ENCODE measurements at regions not wholly inside any gene's neighbourhood (a gene's known extent, or its start where the extent isn't known, plus 50 kb on each side); places are given as distances from the start of the nearest gene placed in this dataset.
A peak's percentile ranks its signal among the peaks of the same experiment; 100 is the strongest.

- no peaks in the 10 kb centered on the region for H3F3A ChIP-seq (replicated peaks; ENCODE audit: insufficient read depth)
- H3K4me2 ChIP-seq = no peak overlapping the region
- H3K4me1 ChIP-seq (ENCODE audit: control insufficient read depth in 1 of 2, insufficient read depth in 2 of 2, low read depth in 1 of 2, low read length in 1 of 2) = no peaks in the 10 kb centered on the region
- no peak overlapping the region for H3K27ac ChIP-seq (ENCODE audit: low read depth in 2 of 2, low read length in 1 of 2)
- ChIA-PET POLR2A (no interaction called here), CTCF (no interaction called here)
- H4K20me1 ChIP-seq (ENCODE audit: insufficient read depth) = no peaks in the 10 kb centered on the region
- TF ChIP-seq GABPA (IDR thresholded peaks at IDR 0.05; ENCODE audit: low read depth) (no peak), FOSL2 (IDR thresholded peaks at IDR 0.05; ENCODE audit: borderline replicate concordance, low read depth) (no peak), NFIC (IDR thresholded peaks at IDR 0.05; ENCODE audit: borderline replicate concordance) (no peak), RFX5 (IDR thresholded peaks at IDR 0.05; ENCODE audit: low read length) (no peak), NRF1 (IDR thresholded peaks at IDR 0.05; ENCODE audit: low read depth, low read length) (no peak)
- no peak for DNase-seq
- no peaks in the 10 kb centered on the region for H3K79me2 ChIP-seq (ENCODE audit: insufficient read depth)
- no peaks in the 10 kb centered on the region for H3K9me3 ChIP-seq
- H3K36me3 ChIP-seq (replicated peaks in 1 of 2; ENCODE audit: control insufficient read depth in 1 of 2, insufficient read depth in 2 of 2, low read length in 1 of 2) = no peaks in the 10 kb centered on the region
- H3K9me2 ChIP-seq = no peaks in the 10 kb centered on the region
- H2AFZ ChIP-seq (ENCODE audit: low read depth) = peak overlapping the region; percentile 71; the same call in 1 of the 2 replicates
- no peak overlapping the region for H3K9ac ChIP-seq
- H3K27me3 ChIP-seq (ENCODE audit: insufficient read depth) = no peaks in the 10 kb centered on the region
- H3K4me3 ChIP-seq (ENCODE audit: low read depth in 2 of 2, low read length in 1 of 2) = no peak overlapping the region
These were observed 492.5 kb downstream of the NAV3 start for GRCh38 chr12:78323226-78323625.

GRCh38 chr12:78324234-78324633, 493.5 kb downstream of the NAV3 start:
- no peak for DNase-seq
- Histone ChIP-seq H3K27ac (ENCODE audit: low read depth in 2 of 2, low read length in 1 of 2) (no peak overlapping the region), H3K9me2 (no peaks in the 10 kb centered on the region), H4K20me1 (ENCODE audit: insufficient read depth) (no peaks in the 10 kb centered on the region), H3K79me2 (ENCODE audit: insufficient read depth) (no peaks in the 10 kb centered on the region), H3F3A (replicated peaks; ENCODE audit: insufficient read depth) (no peaks in the 10 kb centered on the region), H3K9ac (no peak overlapping the region), H2AFZ (ENCODE audit: low read depth) (0 out of 2 replicates have a peak overlapping the region, but pooled peaks have one; percentile 25), H3K4me3 (ENCODE audit: low read depth in 2 of 2, low read length in 1 of 2) (no peak overlapping the region), H3K27me3 (ENCODE audit: insufficient read depth) (no peaks in the 10 kb centered on the region), H3K36me3 (replicated peaks in 1 of 2; ENCODE audit: control insufficient read depth in 1 of 2, insufficient read depth in 2 of 2, low read length in 1 of 2) (no peaks in the 10 kb centered on the region), H3K4me2 (no peak overlapping the region), H3K4me1 (ENCODE audit: control insufficient read depth in 1 of 2, insufficient read depth in 2 of 2, low read depth in 1 of 2, low read length in 1 of 2) (no peaks in the 10 kb centered on the region), H3K9me3 (no peaks in the 10 kb centered on the region)
- TF ChIP-seq RXRA (IDR thresholded peaks at IDR 0.05; ENCODE audit: borderline replicate concordance, low read depth) = no peak
- 57% methylated on average over 2 of the region's 2 CpGs for WGBS (ENCODE audit: low lambda C conversion rate)
- CTCF ChIA-PET = no interaction called here
- POLR2A ChIA-PET = no interaction called here

- TF ChIP-seq RAD21 (IDR thresholded peaks at IDR 0.05; ENCODE audit: low read length) (no peak), FOXJ3 (CRISPR knock-in tag; IDR thresholded peaks at IDR 0.05) (no peak), ZBTB33 (IDR thresholded peaks at IDR 0.05; ENCODE audit: borderline replicate concordance, low read depth) (no peak), CHD2 (IDR thresholded peaks at IDR 0.05; ENCODE audit: low read length, partially characterized antibody) (no peak), PBX3 (IDR thresholded peaks at IDR 0.05) (no peak), GATA2 (CRISPR knock-in tag; IDR thresholded peaks at IDR 0.05) (no peak), USF2 (IDR thresholded peaks at IDR 0.05; ENCODE audit: borderline replicate concordance, low read depth, low read length) (no peak), SIN3A (IDR thresholded peaks at IDR 0.05; ENCODE audit: borderline replicate concordance, low read depth, low read length) (no peak), TCF12 (IDR thresholded peaks at IDR 0.05) (no peak), YY1 (IDR thresholded peaks at IDR 0.05; ENCODE audit: low read depth) (no peak), REST (IDR thresholded peaks at IDR 0.05; ENCODE audit: low read depth, low read length) (no peak)
- POLR2A ChIA-PET = no interaction called here
- Histone ChIP-seq H3K4me2 (no peak overlapping the region), H3K9me3 (no peaks in the 10 kb centered on the region), H3K4me1 (ENCODE audit: control insufficient read depth in 1 of 2, insufficient read depth in 2 of 2, low read depth in 1 of 2, low read length in 1 of 2) (no peaks in the 10 kb centered on the region), H3K9ac (no peak overlapping the region), H3K27ac (ENCODE audit: low read depth in 2 of 2, low read length in 1 of 2) (no peak overlapping the region), H3K36me3 (replicated peaks in 1 of 2; ENCODE audit: control insufficient read depth in 1 of 2, insufficient read depth in 2 of 2, low read length in 1 of 2) (no peaks in the 10 kb centered on the region), H3K79me2 (ENCODE audit: insufficient read depth) (no peaks in the 10 kb centered on the region), H3F3A (replicated peaks; ENCODE audit: insufficient read depth) (no peaks in the 10 kb centered on the region), H2AFZ (ENCODE audit: low read depth) (no peak overlapping the region), H3K9me2 (no peaks in the 10 kb centered on the region), H3K27me3 (ENCODE audit: insufficient read depth) (no peaks in the 10 kb centered on the region), H4K20me1 (ENCODE audit: insufficient read depth) (no peaks in the 10 kb centered on the region), H3K4me3 (ENCODE audit: low read depth in 2 of 2, low read length in 1 of 2) (no peak overlapping the region)
- CTCF ChIA-PET = no interaction called here
- 80% methylated on average over 4 of the region's 4 CpGs for WGBS (ENCODE audit: low lambda C conversion rate)
- no peak for DNase-seq
These were observed 497.8 kb downstream of the NAV3 start for GRCh38 chr12:78328524-78328923.
